ENCODE measurements at regions not wholly inside any gene's neighbourhood (a gene's known extent, or its start where the extent isn't known, plus 50 kb on each side); places are given as distances from the start of the nearest gene placed in this dataset.

DNA sequence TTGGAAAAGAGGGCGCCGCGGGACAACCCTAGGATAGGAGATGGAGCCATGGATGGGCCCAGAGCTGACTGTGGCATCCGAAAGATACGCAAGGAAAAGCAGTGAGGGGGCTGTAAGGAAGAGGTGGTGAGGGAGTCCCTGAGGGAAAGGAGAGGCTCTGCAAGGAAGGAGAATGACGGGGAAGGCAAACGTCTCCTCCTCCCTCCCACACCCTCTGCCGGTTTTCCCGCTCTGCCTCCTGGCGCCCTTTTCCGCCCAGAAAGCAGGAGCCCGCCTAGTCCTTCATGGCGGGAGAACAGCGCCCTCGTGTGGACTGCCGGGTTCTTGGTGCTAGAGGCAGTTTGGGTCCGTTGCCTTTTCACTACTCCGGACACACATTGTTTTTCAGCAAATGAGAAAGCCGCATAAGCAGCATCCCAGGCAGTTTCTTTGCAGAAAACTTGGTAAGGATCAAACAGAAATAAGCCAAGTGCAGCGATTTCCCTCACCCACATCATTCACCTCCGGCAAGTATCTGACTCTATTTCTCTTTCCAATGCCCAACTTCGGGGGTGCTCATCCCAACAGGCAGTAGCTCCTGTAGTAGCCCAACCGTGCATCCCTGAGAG, 200.4 kb downstream of the INO80D start (continued):
- TF ChIP-seq, protein P1, sequence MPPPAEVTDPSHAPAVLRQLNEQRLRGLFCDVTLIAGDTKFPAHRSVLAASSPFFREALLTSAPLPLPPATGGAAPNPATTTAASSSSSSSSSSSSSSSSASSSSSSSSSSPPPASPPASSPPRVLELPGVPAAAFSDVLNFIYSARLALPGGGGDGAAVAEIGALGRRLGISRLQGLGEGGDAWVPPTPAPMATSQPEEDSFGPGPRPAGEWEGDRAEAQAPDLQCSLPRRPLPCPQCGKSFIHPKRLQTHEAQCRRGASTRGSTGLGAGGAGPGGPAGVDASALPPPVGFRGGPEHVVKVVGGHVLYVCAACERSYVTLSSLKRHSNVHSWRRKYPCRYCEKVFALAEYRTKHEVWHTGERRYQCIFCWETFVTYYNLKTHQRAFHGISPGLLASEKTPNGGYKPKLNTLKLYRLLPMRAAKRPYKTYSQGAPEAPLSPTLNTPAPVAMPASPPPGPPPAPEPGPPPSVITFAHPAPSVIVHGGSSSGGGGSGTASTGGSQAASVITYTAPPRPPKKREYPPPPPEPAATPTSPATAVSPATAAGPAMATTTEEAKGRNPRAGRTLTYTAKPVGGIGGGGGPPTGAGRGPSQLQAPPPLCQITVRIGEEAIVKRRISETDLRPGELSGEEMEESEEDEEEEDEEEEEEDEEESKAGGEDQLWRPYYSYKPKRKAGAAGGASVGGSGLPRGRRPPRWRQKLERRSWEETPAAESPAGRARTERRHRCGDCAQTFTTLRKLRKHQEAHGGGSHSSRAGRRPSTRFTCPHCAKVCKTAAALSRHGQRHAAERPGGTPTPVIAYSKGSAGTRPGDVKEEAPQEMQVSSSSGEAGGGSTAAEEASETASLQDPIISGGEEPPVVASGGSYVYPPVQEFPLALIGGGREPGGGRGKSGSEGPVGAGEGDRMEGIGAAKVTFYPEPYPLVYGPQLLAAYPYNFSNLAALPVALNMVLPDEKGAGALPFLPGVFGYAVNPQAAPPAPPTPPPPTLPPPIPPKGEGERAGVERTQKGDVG (CRISPR knock-in tag; IDR thresholded peaks at IDR 0.05; ENCODE audit: borderline replicate concordance), result peak; percentile 36; the same call in 1 of the 2 replicates
- TF ChIP-seq ZBTB38 (CRISPR knock-in tag; IDR thresholded peaks at IDR 0.05) (no peak), NR2F2 (IDR thresholded peaks at IDR 0.05; ENCODE audit: borderline replicate concordance, low read depth) (no peak), FOXJ3 (CRISPR knock-in tag; IDR thresholded peaks at IDR 0.05; ENCODE audit: borderline replicate concordance) (no peak), ZNF766 (CRISPR knock-in tag; IDR thresholded peaks at IDR 0.05; ENCODE audit: borderline replicate concordance) (peak; percentile 56; the same call in 1 of the 2 replicates), ZNF567 (CRISPR knock-in tag; IDR thresholded peaks at IDR 0.05; ENCODE audit: borderline replicate concordance) (no peak), PAWR (CRISPR knock-in tag; IDR thresholded peaks at IDR 0.05; ENCODE audit: borderline replicate concordance) (no peak), NONO (IDR thresholded peaks at IDR 0.05) (no peak), NONO (CRISPR knock-in tag; conservative IDR thresholded peaks at IDR 0.05) (0 out of 2 replicates have a peak, but pooled peaks have one; percentile 23), ZNF10 (CRISPR knock-in tag; IDR thresholded peaks at IDR 0.05; ENCODE audit: borderline replicate concordance, low read depth) (no peak), MZF1 (CRISPR knock-in tag; IDR thresholded peaks at IDR 0.05; ENCODE audit: borderline replicate concordance) (no peak), TBL1XR1 (IDR thresholded peaks at IDR 0.05; ENCODE audit: borderline replicate concordance, low read length, partially characterized antibody) (no peak), ZNF451 (CRISPR knock-in tag; IDR thresholded peaks at IDR 0.05) (no peak), SMAD3 (CRISPR knock-in tag; IDR thresholded peaks at IDR 0.05) (peak; percentile 86), HOXA3 (CRISPR knock-in tag; IDR thresholded peaks at IDR 0.05) (peak; percentile 48; the same call in 1 of the 2 replicates), TARDBP (CRISPR knock-in tag; IDR thresholded peaks at IDR 0.05) (peak; percentile 54; the same call in 1 of the 2 replicates)
- TF ChIP-seq, protein P2, sequence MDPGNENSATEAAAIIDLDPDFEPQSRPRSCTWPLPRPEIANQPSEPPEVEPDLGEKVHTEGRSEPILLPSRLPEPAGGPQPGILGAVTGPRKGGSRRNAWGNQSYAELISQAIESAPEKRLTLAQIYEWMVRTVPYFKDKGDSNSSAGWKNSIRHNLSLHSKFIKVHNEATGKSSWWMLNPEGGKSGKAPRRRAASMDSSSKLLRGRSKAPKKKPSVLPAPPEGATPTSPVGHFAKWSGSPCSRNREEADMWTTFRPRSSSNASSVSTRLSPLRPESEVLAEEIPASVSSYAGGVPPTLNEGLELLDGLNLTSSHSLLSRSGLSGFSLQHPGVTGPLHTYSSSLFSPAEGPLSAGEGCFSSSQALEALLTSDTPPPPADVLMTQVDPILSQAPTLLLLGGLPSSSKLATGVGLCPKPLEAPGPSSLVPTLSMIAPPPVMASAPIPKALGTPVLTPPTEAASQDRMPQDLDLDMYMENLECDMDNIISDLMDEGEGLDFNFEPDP (CRISPR knock-in tag; conservative IDR thresholded peaks at IDR 0.05), result 0 out of 2 replicates have a peak, but pooled peaks have one; percentile 66
- TF ChIP-seq, protein P3, sequence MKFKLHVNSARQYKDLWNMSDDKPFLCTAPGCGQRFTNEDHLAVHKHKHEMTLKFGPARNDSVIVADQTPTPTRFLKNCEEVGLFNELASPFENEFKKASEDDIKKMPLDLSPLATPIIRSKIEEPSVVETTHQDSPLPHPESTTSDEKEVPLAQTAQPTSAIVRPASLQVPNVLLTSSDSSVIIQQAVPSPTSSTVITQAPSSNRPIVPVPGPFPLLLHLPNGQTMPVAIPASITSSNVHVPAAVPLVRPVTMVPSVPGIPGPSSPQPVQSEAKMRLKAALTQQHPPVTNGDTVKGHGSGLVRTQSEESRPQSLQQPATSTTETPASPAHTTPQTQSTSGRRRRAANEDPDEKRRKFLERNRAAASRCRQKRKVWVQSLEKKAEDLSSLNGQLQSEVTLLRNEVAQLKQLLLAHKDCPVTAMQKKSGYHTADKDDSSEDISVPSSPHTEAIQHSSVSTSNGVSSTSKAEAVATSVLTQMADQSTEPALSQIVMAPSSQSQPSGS (CRISPR knock-in tag; IDR thresholded peaks at IDR 0.05), result no peak
- TF ChIP-seq, protein P4, sequence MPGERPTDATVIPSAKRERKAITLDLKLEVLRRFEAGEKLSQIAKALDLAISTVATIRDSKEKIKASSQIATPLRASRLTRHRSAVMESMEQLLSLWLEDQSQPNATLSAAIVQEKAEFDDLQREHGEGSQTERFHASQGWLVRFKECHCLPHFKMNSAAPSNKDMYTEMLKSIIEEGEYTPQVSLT (CRISPR knock-in tag; IDR thresholded peaks at IDR 0.05; ENCODE audit: borderline replicate concordance, low read depth), result no peak
- TF ChIP-seq, protein P5, sequence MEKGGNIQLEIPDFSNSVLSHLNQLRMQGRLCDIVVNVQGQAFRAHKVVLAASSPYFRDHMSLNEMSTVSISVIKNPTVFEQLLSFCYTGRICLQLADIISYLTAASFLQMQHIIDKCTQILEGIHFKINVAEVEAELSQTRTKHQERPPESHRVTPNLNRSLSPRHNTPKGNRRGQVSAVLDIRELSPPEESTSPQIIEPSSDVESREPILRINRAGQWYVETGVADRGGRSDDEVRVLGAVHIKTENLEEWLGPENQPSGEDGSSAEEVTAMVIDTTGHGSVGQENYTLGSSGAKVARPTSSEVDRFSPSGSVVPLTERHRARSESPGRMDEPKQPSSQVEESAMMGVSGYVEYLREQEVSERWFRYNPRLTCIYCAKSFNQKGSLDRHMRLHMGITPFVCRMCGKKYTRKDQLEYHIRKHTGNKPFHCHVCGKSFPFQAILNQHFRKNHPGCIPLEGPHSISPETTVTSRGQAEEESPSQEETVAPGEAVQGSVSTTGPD (CRISPR knock-in tag; IDR thresholded peaks at IDR 0.05), result no peak

Measured in HepG2 (cell line).